ENCODE measurements at regions not wholly inside any gene's neighbourhood (a gene's known extent, or its start where the extent isn't known, plus 50 kb on each side); places are given as distances from the start of the nearest gene placed in this dataset.

DNA sequence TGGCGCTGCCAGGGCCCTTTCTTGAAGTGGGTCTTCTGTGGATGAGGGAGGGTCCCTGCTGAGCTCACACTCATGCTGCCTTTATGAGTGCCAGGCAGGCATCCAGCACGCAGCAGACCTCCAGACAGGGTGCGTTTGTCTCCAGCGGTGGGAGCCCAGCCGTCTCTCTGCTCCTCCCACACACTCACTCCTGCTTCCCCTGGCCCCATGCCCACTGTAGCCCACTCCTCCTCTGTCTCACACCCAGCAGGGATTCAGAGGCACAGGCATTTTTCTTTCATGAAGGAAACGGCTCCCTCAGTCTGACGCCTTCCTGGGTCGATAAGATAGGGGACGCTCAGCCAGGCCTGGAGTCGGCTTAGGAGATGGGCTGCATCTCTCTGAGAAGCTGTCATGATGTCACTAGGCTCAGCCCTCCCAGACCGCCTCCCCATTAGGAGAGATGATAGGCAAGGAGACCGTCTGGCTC is 183.9 kb upstream of the NCAM1 start:
- no peak overlapping the region for H3K27ac ChIP-seq (ENCODE audit: low read length)
- H3K36me3 ChIP-seq (replicated peaks; ENCODE audit: low read depth, low read length): no peaks in the 10 kb centered on the region
- H2AFZ ChIP-seq (ENCODE audit: low read depth, low read length): no peak overlapping the region
- H3K9ac ChIP-seq (ENCODE audit: low read length): no peak overlapping the region
- no peaks in the 10 kb centered on the region for H4K20me1 ChIP-seq (ENCODE audit: insufficient read depth, low read length)
- H3K79me2 ChIP-seq (ENCODE audit: low read length): no peaks in the 10 kb centered on the region
- H3K9me3 ChIP-seq (ENCODE audit: insufficient read depth, low read length): no peaks in the 10 kb centered on the region
- H3K4me1 ChIP-seq (ENCODE audit: low read length): no peaks in the 10 kb centered on the region
- TF ChIP-seq, protein P1, sequence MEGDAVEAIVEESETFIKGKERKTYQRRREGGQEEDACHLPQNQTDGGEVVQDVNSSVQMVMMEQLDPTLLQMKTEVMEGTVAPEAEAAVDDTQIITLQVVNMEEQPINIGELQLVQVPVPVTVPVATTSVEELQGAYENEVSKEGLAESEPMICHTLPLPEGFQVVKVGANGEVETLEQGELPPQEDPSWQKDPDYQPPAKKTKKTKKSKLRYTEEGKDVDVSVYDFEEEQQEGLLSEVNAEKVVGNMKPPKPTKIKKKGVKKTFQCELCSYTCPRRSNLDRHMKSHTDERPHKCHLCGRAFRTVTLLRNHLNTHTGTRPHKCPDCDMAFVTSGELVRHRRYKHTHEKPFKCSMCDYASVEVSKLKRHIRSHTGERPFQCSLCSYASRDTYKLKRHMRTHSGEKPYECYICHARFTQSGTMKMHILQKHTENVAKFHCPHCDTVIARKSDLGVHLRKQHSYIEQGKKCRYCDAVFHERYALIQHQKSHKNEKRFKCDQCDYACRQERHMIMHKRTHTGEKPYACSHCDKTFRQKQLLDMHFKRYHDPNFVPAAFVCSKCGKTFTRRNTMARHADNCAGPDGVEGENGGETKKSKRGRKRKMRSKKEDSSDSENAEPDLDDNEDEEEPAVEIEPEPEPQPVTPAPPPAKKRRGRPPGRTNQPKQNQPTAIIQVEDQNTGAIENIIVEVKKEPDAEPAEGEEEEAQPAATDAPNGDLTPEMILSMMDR (IDR thresholded peaks at IDR 0.05; ENCODE audit: low read depth, low read length): no peak
- TF ChIP-seq EZH2phosphoT487 (IDR thresholded peaks at IDR 0.05; ENCODE audit: low read depth): no peak
- no peak overlapping the region for H3K4me3 ChIP-seq (ENCODE audit: low read length)
- H3K4me2 ChIP-seq (ENCODE audit: low read length): no peak overlapping the region
- no peaks in the 10 kb centered on the region; the same call in 1 of the 2 replicates for H3K27me3 ChIP-seq (ENCODE audit: low read depth, low read length)

DNA sequence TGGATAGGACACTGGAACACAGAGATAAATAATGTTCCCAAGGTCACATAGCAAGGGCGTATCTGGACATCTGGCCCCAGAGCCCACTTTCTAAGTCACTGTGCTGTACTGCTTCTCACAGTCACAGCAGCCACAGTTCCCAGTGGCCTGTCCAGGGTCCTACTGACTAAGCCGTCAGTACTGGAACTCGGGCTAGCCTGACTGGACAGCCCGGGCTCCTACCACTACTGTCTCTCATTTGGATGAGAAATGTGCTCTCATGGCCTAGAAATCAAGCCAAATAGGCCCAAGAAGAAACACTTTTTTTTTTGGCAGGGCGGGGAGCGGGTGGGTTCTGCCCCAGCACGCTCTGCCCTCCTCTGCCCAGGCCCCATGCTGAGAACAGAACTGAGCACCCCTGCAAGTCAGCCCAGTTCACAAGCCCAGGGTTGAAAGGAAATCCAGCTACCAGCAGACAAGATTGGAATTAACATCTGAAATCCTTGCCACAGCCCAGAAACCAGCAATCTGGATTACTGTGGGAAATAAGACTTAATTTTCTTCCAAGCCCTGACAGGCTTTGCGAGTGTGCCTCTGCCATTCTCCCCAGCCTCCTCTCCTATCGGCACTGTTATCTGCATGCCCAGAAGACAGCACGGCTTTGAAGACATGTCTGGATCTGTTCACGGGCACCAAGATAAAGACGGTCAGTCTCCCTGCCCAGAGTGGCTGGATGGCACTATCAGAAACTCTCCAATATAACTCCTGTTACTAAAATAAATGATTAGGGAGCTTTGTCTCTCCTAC is 182.9 kb upstream of the NCAM1 start:
- Histone ChIP-seq H3K9me3 (ENCODE audit: insufficient read depth, low read length) (no peaks in the 10 kb centered on the region), H2AFZ (ENCODE audit: low read depth, low read length) (no peak overlapping the region), H3K79me2 (ENCODE audit: low read length) (no peaks in the 10 kb centered on the region), H3K9ac (ENCODE audit: low read length) (no peak overlapping the region), H4K20me1 (ENCODE audit: insufficient read depth, low read length) (no peaks in the 10 kb centered on the region), H3K4me2 (ENCODE audit: low read length) (no peak overlapping the region), H3K4me3 (ENCODE audit: low read length) (no peak overlapping the region), H3K27ac (ENCODE audit: low read length) (no peak overlapping the region), H3K27me3 (ENCODE audit: low read depth, low read length) (no peaks in the 10 kb centered on the region; the same call in none of the 2 replicates), H3K36me3 (replicated peaks; ENCODE audit: low read depth, low read length) (no peaks in the 10 kb centered on the region), H3K4me1 (ENCODE audit: low read length) (no peaks in the 10 kb centered on the region)
- no peak for TF ChIP-seq EZH2phosphoT487 (IDR thresholded peaks at IDR 0.05; ENCODE audit: low read depth)
- TF ChIP-seq, protein P1 (IDR thresholded peaks at IDR 0.05; ENCODE audit: low read depth, low read length): no peak

GRCh38 chr11:112778877-112779266 is 182.3 kb upstream of the NCAM1 start:
- no peaks in the 10 kb centered on the region; the same call in none of the 2 replicates for H3K27me3 ChIP-seq (ENCODE audit: low read depth, low read length)
- H3K27ac ChIP-seq (ENCODE audit: low read length): no peak overlapping the region
- TF ChIP-seq EZH2phosphoT487 (IDR thresholded peaks at IDR 0.05; ENCODE audit: low read depth): no peak
- TF ChIP-seq, protein P1 (IDR thresholded peaks at IDR 0.05; ENCODE audit: low read depth, low read length): no peak
- H3K36me3 ChIP-seq (replicated peaks; ENCODE audit: low read depth, low read length): no peaks in the 10 kb centered on the region
- H3K4me1 ChIP-seq (ENCODE audit: low read length): no peaks in the 10 kb centered on the region
- H3K9me3 ChIP-seq (ENCODE audit: insufficient read depth, low read length): no peaks in the 10 kb centered on the region
- H2AFZ ChIP-seq (ENCODE audit: low read depth, low read length): no peak overlapping the region
- H3K4me3 ChIP-seq (ENCODE audit: low read length): no peak overlapping the region
- H3K79me2 ChIP-seq (ENCODE audit: low read length): no peaks in the 10 kb centered on the region
- no peak overlapping the region for H3K9ac ChIP-seq (ENCODE audit: low read length)
- no peak overlapping the region for H3K4me2 ChIP-seq (ENCODE audit: low read length)
- no peaks in the 10 kb centered on the region for H4K20me1 ChIP-seq (ENCODE audit: insufficient read depth, low read length)

DNA sequence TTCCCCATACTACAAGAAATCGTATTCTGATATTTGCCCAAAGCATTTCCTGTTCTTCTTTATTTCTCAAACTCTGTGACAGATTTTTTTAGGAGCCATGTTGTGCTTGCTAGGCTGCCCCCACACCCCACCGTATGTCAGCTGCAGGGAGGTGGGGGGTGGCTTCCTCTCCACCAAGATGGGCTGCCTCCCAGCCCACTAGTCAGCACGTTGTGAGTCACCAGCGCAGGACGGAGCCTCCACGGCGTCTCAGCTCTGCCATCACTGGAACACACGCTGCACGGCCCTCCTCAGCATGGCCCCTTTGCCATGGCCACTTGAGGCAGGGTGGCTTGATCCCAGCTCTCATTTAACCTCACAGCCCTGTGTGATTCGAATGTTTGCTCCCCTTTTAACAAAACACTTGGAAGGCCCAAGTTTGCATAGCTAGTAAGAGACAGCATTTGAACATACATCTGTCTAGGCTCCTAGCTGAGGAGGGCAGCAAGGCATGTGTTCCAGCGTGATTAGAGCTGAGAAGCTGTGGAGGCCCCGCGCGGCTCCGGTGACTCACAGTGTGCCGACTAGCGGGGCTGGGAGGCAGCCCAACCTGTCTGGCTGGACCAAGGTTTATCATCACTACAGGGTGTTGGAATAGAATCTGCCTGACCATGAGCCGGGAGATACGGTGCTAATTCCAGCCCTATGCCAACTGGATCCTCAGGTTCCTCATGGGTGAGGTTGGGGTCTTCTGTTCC is 180.7 kb upstream of the NCAM1 start:
- H3K9me3 ChIP-seq (ENCODE audit: insufficient read depth, low read length): no peaks in the 10 kb centered on the region
- H3K4me1 ChIP-seq (ENCODE audit: low read length): no peaks in the 10 kb centered on the region
- no peak overlapping the region for H3K4me2 ChIP-seq (ENCODE audit: low read length)
- no peaks in the 10 kb centered on the region for H3K36me3 ChIP-seq (replicated peaks; ENCODE audit: low read depth, low read length)
- H3K9ac ChIP-seq (ENCODE audit: low read length): no peak overlapping the region
- H3K79me2 ChIP-seq (ENCODE audit: low read length): no peaks in the 10 kb centered on the region
- H4K20me1 ChIP-seq (ENCODE audit: insufficient read depth, low read length): no peaks in the 10 kb centered on the region
- no peak overlapping the region for H3K4me3 ChIP-seq (ENCODE audit: low read length)
- H2AFZ ChIP-seq (ENCODE audit: low read depth, low read length): no peak overlapping the region
- no peak overlapping the region for H3K27ac ChIP-seq (ENCODE audit: low read length)
- no peaks in the 10 kb centered on the region; the same call in none of the 2 replicates for H3K27me3 ChIP-seq (ENCODE audit: low read depth, low read length)
- TF ChIP-seq, protein P1 (IDR thresholded peaks at IDR 0.05; ENCODE audit: low read depth, low read length): no peak
- TF ChIP-seq EZH2phosphoT487 (IDR thresholded peaks at IDR 0.05; ENCODE audit: low read depth): no peak

Data from OCI-LY3 (cell line).